MM.1S (cell line): ENCODE measurements at regions not wholly inside any gene's neighbourhood (a gene's known extent, or its start where the extent isn't known, plus 50 kb on each side); places are given as distances from the start of the nearest gene placed in this dataset.

Experiments used
- EZH2 ChIP-seq: fragments of 300-600 bp; sonication (generic); optimal IDR thresholded peaks from 2 replicates; pipeline ENCODE3; 2017; ENCODE audit warnings: low read depth, mild to moderate bottlenecking, antibody characterized with exemption, low read length, mixed read lengths
- EZH2phosphoT487 ChIP-seq: fragments of 300-600 bp; sonication (generic); IDR thresholded peaks from 2 replicates; pipeline ENCODE4 v1.6.1; 2018; ENCODE audit warnings: antibody characterized with exemption, low read length
- TF ChIP-seq, protein P1 (sequence below): fragments of 300-600 bp; sonication (generic); IDR thresholded peaks from 2 replicates; pipeline ENCODE4 v1.5.1; 2016; ENCODE audit warnings: antibody characterized with exemption, low read length, mixed read lengths

DNA sequence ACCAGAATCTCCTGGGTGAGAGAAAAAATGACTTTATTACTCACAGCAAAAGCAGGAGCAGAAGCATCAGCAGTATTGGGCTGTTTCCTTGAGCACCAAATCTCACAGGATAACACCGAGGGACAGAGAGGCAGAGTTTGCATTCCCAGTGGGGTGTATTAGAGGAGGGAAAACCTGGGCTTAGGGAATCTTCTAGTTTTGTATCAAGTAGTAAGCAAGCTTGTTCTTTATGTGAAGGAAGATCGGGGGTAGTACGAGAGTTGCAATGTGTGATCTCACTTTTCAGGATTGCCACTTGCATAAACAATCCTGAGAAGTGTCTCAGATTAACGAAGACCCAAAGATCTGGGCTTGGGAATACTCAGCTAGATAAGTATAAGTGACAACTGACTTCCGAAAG is 1163.0 kb downstream of the TAF11L14 start:
- TF ChIP-seq, protein P1, sequence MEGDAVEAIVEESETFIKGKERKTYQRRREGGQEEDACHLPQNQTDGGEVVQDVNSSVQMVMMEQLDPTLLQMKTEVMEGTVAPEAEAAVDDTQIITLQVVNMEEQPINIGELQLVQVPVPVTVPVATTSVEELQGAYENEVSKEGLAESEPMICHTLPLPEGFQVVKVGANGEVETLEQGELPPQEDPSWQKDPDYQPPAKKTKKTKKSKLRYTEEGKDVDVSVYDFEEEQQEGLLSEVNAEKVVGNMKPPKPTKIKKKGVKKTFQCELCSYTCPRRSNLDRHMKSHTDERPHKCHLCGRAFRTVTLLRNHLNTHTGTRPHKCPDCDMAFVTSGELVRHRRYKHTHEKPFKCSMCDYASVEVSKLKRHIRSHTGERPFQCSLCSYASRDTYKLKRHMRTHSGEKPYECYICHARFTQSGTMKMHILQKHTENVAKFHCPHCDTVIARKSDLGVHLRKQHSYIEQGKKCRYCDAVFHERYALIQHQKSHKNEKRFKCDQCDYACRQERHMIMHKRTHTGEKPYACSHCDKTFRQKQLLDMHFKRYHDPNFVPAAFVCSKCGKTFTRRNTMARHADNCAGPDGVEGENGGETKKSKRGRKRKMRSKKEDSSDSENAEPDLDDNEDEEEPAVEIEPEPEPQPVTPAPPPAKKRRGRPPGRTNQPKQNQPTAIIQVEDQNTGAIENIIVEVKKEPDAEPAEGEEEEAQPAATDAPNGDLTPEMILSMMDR = no peak
- TF ChIP-seq EZH2 (no peak), EZH2phosphoT487 (no peak)
